GM19238 (cell line): ENCODE measurements at regions not wholly inside any gene's neighbourhood (a gene's known extent, or its start where the extent isn't known, plus 50 kb on each side); places are given as distances from the start of the nearest gene placed in this dataset.
"Not testable (repeated sequence)": the region's sequence is repeated elsewhere in the genome, so short reads cannot be mapped to it uniquely, and the experiment has no call there.

Experiments used
- DNase-seq: peaks from one replicate; pipeline ENCODE4 v3.0.0; 2011; ENCODE audit warnings: low spot score; ENCODE audit not compliant: insufficient read length

GRCh38 chr17:27090450-27091042 lies 203.4 kb upstream of the WSB1 start:
- DNase-seq = not testable (repeated sequence)

- DNase-seq = no peak
These were observed 202.8 kb upstream of the WSB1 start for GRCh38 chr17:27091043-27091497.

GRCh38 chr17:27094179-27094578 lies 199.7 kb upstream of the WSB1 start:
- DNase-seq = not testable (repeated sequence)

- DNase-seq = not testable (repeated sequence)
These were observed 198.1 kb upstream of the WSB1 start for GRCh38 chr17:27095821-27096220.

- DNase-seq = not testable (repeated sequence)
These were observed 194.6 kb upstream of the WSB1 start for GRCh38 chr17:27099266-27099665.

GRCh38 chr17:27104605-27105221 lies 189.2 kb upstream of the WSB1 start:
- not testable (repeated sequence) for DNase-seq

GRCh38 chr17:27105636-27106035 lies 188.3 kb upstream of the WSB1 start:
- DNase-seq = no peak

- DNase-seq = no peak
These were observed 187.4 kb upstream of the WSB1 start for GRCh38 chr17:27106347-27106981.

- no peak for DNase-seq
These were observed 186.9 kb upstream of the WSB1 start for GRCh38 chr17:27106982-27107360.

- not testable (repeated sequence) for DNase-seq
These were observed 186.3 kb upstream of the WSB1 start for GRCh38 chr17:27107386-27108328.

GRCh38 chr17:27109346-27109745 lies 184.6 kb upstream of the WSB1 start:
- DNase-seq = no peak

GRCh38 chr17:27153005-27153404 lies 140.9 kb upstream of the WSB1 start:
- no peak for DNase-seq

GRCh38 chr17:27155866-27156265 lies 138.0 kb upstream of the WSB1 start:
- no peak for DNase-seq

- no peak for DNase-seq
These were observed 136.6 kb upstream of the WSB1 start for GRCh38 chr17:27157297-27157696.

GRCh38 chr17:27157898-27158297 lies 136.0 kb upstream of the WSB1 start:
- no peak for DNase-seq

- no peak for DNase-seq
These were observed 135.5 kb upstream of the WSB1 start for GRCh38 chr17:27158382-27158781.

- DNase-seq = no peak
These were observed 113.6 kb upstream of the WSB1 start for GRCh38 chr17:27180322-27180721.

GRCh38 chr17:27181379-27181925 lies 112.5 kb upstream of the WSB1 start:
- not testable (repeated sequence) for DNase-seq

- no peak for DNase-seq
These were observed 112.0 kb upstream of the WSB1 start for GRCh38 chr17:27181935-27182334.

GRCh38 chr17:27197505-27197904 lies 96.4 kb upstream of the WSB1 start:
- not testable (repeated sequence) for DNase-seq

- no peak for DNase-seq
These were observed 94.0 kb upstream of the WSB1 start for GRCh38 chr17:27199948-27200347.
